Activated B cell treated with CpG ODN at 0.5 μM for 24 hours (primary cell): ENCODE measurements at regions not wholly inside any gene's neighbourhood (a gene's known extent, or its start where the extent isn't known, plus 50 kb on each side); places are given as distances from the start of the nearest gene placed in this dataset.

ENCODE experiments used
- ATAC-seq: fragments of 200-7000 bp; cut with Tn5 transposase; one replicate; pipeline ENCODE4 v1.10.0; 2021; ENCODE audit warnings: low read depth, mild to moderate bottlenecking, moderate library complexity
- CTCF ChIA-PET: fragments of 350-600 bp; sonication (Branson Sonifier 250); formaldehyde crosslinking; loops from one replicate; lab custom pipeline; 2021; ENCODE audit warnings: antibody characterized with exemption; lab: Charles Lee
- POLR2A ChIA-PET: fragments of 350-600 bp; sonication (Branson Sonifier 250); formaldehyde crosslinking; loops from one replicate; lab custom pipeline; 2021; ENCODE audit warnings: antibody characterized with exemption; lab: Charles Lee
- DNase-seq: peaks from one replicate; pipeline ENCODE4 v3.0.0; 2022
- H3K27ac Mint-ChIP-seq: one replicate; pipeline ENCODE4 v1.8.0; 2020; ENCODE audit warnings: mixed read lengths
- H3K27me3 Mint-ChIP-seq: one replicate; pipeline ENCODE4 v1.8.0; 2021; ENCODE audit warnings: mixed read lengths
- H3K36me3 Mint-ChIP-seq: one replicate; pipeline ENCODE4 v1.8.0; 2021; ENCODE audit warnings: low read depth, mixed read lengths
- H3K4me1 Mint-ChIP-seq: one replicate; pipeline ENCODE4 v1.8.0; 2021; ENCODE audit warnings: mixed read lengths
- H3K4me3 Mint-ChIP-seq: one replicate; pipeline ENCODE4 v1.8.0; 2020; ENCODE audit warnings: mild to moderate bottlenecking, mixed read lengths
- H3K9me3 Mint-ChIP-seq: one replicate; pipeline ENCODE4 v1.8.0; 2020; ENCODE audit warnings: mixed read lengths
- CTCF ChIP-seq: fragments of 200-600 bp; IDR thresholded peaks from one replicate; pipeline ENCODE4 v1.8.0; 2022; ENCODE audit warnings: antibody characterized with exemption, mild to moderate bottlenecking
- intact Hi-C: fragments of 100-400 bp; cut with micrococcal nuclease; formaldehyde crosslinking; loops from one replicate; pipeline ENCODE4 v1.15.1; 2024

GRCh38 chr5:124554746-124555578 is 191.5 kb downstream of the ZNF608 start:
- intact Hi-C loops, result no loop called here
- H3K9me3 Mint-ChIP-seq, result no peaks in the 10 kb centered on the region
- no peaks in the 10 kb centered on the region for H3K27me3 Mint-ChIP-seq
- H3K4me1 Mint-ChIP-seq, result peaks cover 6% of the 10 kb centered on the region
- H3K4me3 Mint-ChIP-seq, result no peak overlapping the region
- CTCF ChIA-PET, result interaction anchor here (0.7 to 1.4 kb wide), 2 partner anchors 15 to 466 kb away, joined by 3 to 4 read pairs; no protein-coding TSS in a partner anchor
- ATAC-seq, result no peak
- POLR2A ChIA-PET, result interaction anchor here (0.6 kb wide), 1 partner anchor 61 kb away, joined by 3 read pairs; no protein-coding TSS in a partner anchor
- H3K27ac Mint-ChIP-seq, result no peak overlapping the region
- no peak for DNase-seq
- no peaks in the 10 kb centered on the region for H3K36me3 Mint-ChIP-seq
- TF ChIP-seq CTCF, result no peak

GRCh38 chr5:124553911-124554310 is 192.5 kb downstream of the ZNF608 start:
- ChIA-PET POLR2A (no interaction called here), CTCF (interaction anchor here (1.4 kb wide), 1 partner anchor 14 kb away, joined by 3 read pairs; no protein-coding TSS in a partner anchor)
- no peaks in the 10 kb centered on the region for H3K36me3 Mint-ChIP-seq
- H3K27me3 Mint-ChIP-seq, result no peaks in the 10 kb centered on the region
- ATAC-seq (no peak), DNase-seq (no peak)
- intact Hi-C loops, result no loop called here
- peaks cover 6% of the 10 kb centered on the region for H3K4me1 Mint-ChIP-seq
- H3K4me3 Mint-ChIP-seq, result no peak overlapping the region
- no peak for TF ChIP-seq CTCF
- no peaks in the 10 kb centered on the region for H3K9me3 Mint-ChIP-seq
- H3K27ac Mint-ChIP-seq, result no peak overlapping the region

GRCh38 chr5:124552526-124552925 is 193.9 kb downstream of the ZNF608 start:
- POLR2A ChIA-PET, result no interaction called here
- no peak for TF ChIP-seq CTCF
- intact Hi-C loops, result no loop called here
- ATAC-seq, result no peak
- Mint-ChIP-seq H3K36me3 (no peaks in the 10 kb centered on the region), H3K27ac (no peak overlapping the region), H3K9me3 (no peaks in the 10 kb centered on the region), H3K4me3 (no peak overlapping the region), H3K4me1 (peaks cover 6% of the 10 kb centered on the region), H3K27me3 (no peaks in the 10 kb centered on the region)
- CTCF ChIA-PET, result no interaction called here
- no peak for DNase-seq

GRCh38 chr5:124551939-124552279 is 194.5 kb downstream of the ZNF608 start:
- CTCF ChIA-PET, result no interaction called here
- intact Hi-C loops, result no loop called here
- H3K4me1 Mint-ChIP-seq, result peaks cover 6% of the 10 kb centered on the region

More at GRCh38 chr5:124551939-124552279, 194.5 kb downstream of the ZNF608 start:
- no peak for ATAC-seq
- no peak for TF ChIP-seq CTCF
- no peaks in the 10 kb centered on the region for H3K27me3 Mint-ChIP-seq
- H3K36me3 Mint-ChIP-seq, result no peaks in the 10 kb centered on the region
- POLR2A ChIA-PET, result no interaction called here
- no peak overlapping the region for H3K27ac Mint-ChIP-seq
- no peaks in the 10 kb centered on the region for H3K9me3 Mint-ChIP-seq
- no peak overlapping the region for H3K4me3 Mint-ChIP-seq
- no peak for DNase-seq
